PC-3 (cell line): ENCODE measurements at regions not wholly inside any gene's neighbourhood (a gene's known extent, or its start where the extent isn't known, plus 50 kb on each side); places are given as distances from the start of the nearest gene placed in this dataset.
"Not testable (repeated sequence)": the region's sequence is repeated elsewhere in the genome, so short reads cannot be mapped to it uniquely, and the experiment has no call there.

Experiments used
- ATAC-seq: fragments of 200-7000 bp; cut with Tn5 transposase; 2 replicates; pipeline ENCODE4 v1.9.1; 2020; ENCODE audit warnings: mild to moderate bottlenecking, moderate library complexity
- BruUV-seq: library from RNA; stranded (reverse); fragments of 400-500 nt; replicated peaks from 2 replicates; lab custom pipeline; 2021; lab: Mats Ljungman, UMichigan
- CTCF ChIA-PET: fragments of 300-600 bp; sonication (Branson Sonifier 250); formaldehyde crosslinking; loops from one replicate; lab custom pipeline; 2022; ENCODE audit warnings: antibody characterized with exemption; lab: Charles Lee
- POLR2A ChIA-PET: fragments of 300-600 bp; sonication (Branson Sonifier 250); formaldehyde crosslinking; loops from one replicate; lab custom pipeline; 2022; ENCODE audit warnings: antibody characterized with exemption; ENCODE audit not compliant: unreplicated experiment; lab: Charles Lee
- DNase-seq: peaks from one replicate; pipeline ENCODE4 v3.0.0-alpha.2; 2015
- H2AFZ ChIP-seq: fragments of 300-600 bp; sonication (generic); 2 replicates; pipeline ENCODE4 v1.6.0; 2016; ENCODE audit warnings: antibody characterized with exemption, low read length
- H3F3A ChIP-seq: fragments of 300-600 bp; sonication (generic); one replicate; pipeline ENCODE4 v1.6.0; 2017; ENCODE audit warnings: antibody characterized with exemption, low read length, control low read depth, mild to moderate bottlenecking; ENCODE audit not compliant: unreplicated experiment
- H3K27ac ChIP-seq: fragments of 300-600 bp; sonication (generic); 2 replicates; pipeline ENCODE4 v1.5.1; 2016; ENCODE audit warnings: mild to moderate bottlenecking, low read length
- H3K27me3 ChIP-seq: fragments of 300-600 bp; sonication (generic); 2 replicates; pipeline ENCODE4 v1.6.1; 2016; ENCODE audit warnings: low read length, mixed read lengths
- H3K36me3 ChIP-seq: fragments of 300-600 bp; sonication (generic); 2 replicates; pipeline ENCODE4 v1.6.1; 2016; ENCODE audit warnings: low read depth, mixed run types, low read length, mixed read lengths
- H3K4me1 ChIP-seq: fragments of 300-600 bp; sonication (generic); 2 replicates; pipeline ENCODE4 v1.5.1; 2016; ENCODE audit warnings: low read length; ENCODE audit not compliant: insufficient read depth
- H3K4me2 ChIP-seq: fragments of 300-600 bp; sonication (generic); 2 replicates; pipeline ENCODE4 v1.6.0; 2016; ENCODE audit warnings: low read length
- H3K4me3 ChIP-seq: fragments of 300-600 bp; sonication (generic); 2 replicates; pipeline ENCODE4 v1.5.1; 2016; ENCODE audit warnings: mild to moderate bottlenecking, low read length, mixed read lengths
- H3K79me2 ChIP-seq: fragments of 300-600 bp; sonication (generic); 2 replicates; pipeline ENCODE4 v1.6.1; 2017; ENCODE audit warnings: low read length, mixed read lengths
- H3K9ac ChIP-seq: fragments of 300-600 bp; sonication (generic); 2 replicates; pipeline ENCODE4 v1.6.0; 2016; ENCODE audit warnings: mild to moderate bottlenecking, low read length
- H3K9me2 ChIP-seq: fragments of 300-600 bp; sonication (generic); replicated peaks from 2 replicates; pipeline ENCODE4 v1.6.1; 2016; ENCODE audit warnings: mixed run types, low read length, mixed read lengths
- H3K9me3 ChIP-seq: fragments of 300-600 bp; sonication (generic); 2 replicates; pipeline ENCODE4 v1.6.1; 2016; ENCODE audit warnings: low read length, mixed read lengths
- H4K20me1 ChIP-seq: fragments of 300-600 bp; sonication (generic); 2 replicates; pipeline ENCODE4 v1.6.1; 2016; ENCODE audit warnings: low read length, mixed read lengths
- EZH2 ChIP-seq: fragments of 300-600 bp; sonication (generic); IDR thresholded peaks from one replicate; pipeline ENCODE4 v1.6.1; 2017; ENCODE audit warnings: antibody characterized with exemption, mild to moderate bottlenecking, low read length; ENCODE audit not compliant: unreplicated experiment
- EZH2phosphoT487 ChIP-seq: fragments of 300-600 bp; sonication (generic); IDR thresholded peaks from 2 replicates; pipeline ENCODE4 v1.6.1; 2018; ENCODE audit warnings: mild to moderate bottlenecking, antibody characterized with exemption, low read length, borderline replicate concordance
- intact Hi-C: fragments of 100-400 bp; cut with micrococcal nuclease; formaldehyde crosslinking; loops from 2 replicates; pipeline ENCODE4 v1.9.0; 2023
- TF ChIP-seq, protein P1 (sequence below): fragments of 300-600 bp; sonication (generic); conservative IDR thresholded peaks from 2 replicates; pipeline ENCODE4 v1.5.1; 2017; ENCODE audit warnings: antibody characterized with exemption, low read depth, mild to moderate bottlenecking, low read length

DNA sequence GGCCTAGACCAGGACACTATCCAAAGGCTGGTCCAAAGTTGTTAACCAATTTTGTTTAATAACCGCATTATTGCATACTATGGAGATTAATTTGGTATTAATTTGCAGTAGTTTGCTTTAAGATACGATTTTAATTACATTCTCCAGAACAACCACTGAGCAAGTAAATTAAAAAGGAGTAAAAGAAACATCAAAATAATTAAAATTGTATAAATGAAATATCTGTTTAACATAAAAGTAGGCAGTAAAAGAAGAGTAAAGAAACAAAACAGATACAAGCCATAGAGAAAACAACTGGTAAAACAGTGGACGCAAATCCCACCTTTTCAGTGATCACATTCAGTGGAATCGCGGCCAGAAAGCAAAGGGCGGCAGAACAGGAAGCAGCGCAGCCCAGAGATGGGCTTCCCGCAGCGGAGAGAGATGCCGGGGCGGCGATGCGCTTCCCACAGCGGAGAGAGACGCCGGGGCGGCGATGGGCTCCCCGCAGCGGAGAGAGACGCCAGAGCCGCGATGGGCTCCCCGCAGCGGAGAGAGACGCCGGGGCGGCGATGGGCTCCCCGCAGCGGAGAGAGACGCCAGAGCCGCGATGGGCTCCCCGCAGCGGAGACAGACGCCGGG, 176.8 kb downstream of the RTP5 start:
- Histone ChIP-seq H3K79me2 (no peaks in the 10 kb centered on the region), H3K4me3 (no peak overlapping the region), H3K4me1 (no peaks in the 10 kb centered on the region), H3K27ac (no peak overlapping the region), H3K9me2 (no peaks in the 10 kb centered on the region), H3K4me2 (no peak overlapping the region), H3K36me3 (no peaks in the 10 kb centered on the region), H3K9me3 (no peaks in the 10 kb centered on the region), H3K9ac (no peak overlapping the region), H3K27me3 (peaks cover 6% of the 10 kb centered on the region; the same call in 1 of the 2 replicates), H3F3A (no peaks in the 10 kb centered on the region), H2AFZ (no peak overlapping the region), H4K20me1 (no peaks in the 10 kb centered on the region)
- CTCF ChIA-PET = no interaction called here
- intact Hi-C loops = no loop called here
- ATAC-seq (no peak), DNase-seq (no peak)
- POLR2A ChIA-PET = no interaction called here
- BruUV-seq = no TSS peak
- TF ChIP-seq EZH2phosphoT487 (no peak), EZH2 (no peak)
- TF ChIP-seq, protein P1, sequence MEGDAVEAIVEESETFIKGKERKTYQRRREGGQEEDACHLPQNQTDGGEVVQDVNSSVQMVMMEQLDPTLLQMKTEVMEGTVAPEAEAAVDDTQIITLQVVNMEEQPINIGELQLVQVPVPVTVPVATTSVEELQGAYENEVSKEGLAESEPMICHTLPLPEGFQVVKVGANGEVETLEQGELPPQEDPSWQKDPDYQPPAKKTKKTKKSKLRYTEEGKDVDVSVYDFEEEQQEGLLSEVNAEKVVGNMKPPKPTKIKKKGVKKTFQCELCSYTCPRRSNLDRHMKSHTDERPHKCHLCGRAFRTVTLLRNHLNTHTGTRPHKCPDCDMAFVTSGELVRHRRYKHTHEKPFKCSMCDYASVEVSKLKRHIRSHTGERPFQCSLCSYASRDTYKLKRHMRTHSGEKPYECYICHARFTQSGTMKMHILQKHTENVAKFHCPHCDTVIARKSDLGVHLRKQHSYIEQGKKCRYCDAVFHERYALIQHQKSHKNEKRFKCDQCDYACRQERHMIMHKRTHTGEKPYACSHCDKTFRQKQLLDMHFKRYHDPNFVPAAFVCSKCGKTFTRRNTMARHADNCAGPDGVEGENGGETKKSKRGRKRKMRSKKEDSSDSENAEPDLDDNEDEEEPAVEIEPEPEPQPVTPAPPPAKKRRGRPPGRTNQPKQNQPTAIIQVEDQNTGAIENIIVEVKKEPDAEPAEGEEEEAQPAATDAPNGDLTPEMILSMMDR = no peak

DNA sequence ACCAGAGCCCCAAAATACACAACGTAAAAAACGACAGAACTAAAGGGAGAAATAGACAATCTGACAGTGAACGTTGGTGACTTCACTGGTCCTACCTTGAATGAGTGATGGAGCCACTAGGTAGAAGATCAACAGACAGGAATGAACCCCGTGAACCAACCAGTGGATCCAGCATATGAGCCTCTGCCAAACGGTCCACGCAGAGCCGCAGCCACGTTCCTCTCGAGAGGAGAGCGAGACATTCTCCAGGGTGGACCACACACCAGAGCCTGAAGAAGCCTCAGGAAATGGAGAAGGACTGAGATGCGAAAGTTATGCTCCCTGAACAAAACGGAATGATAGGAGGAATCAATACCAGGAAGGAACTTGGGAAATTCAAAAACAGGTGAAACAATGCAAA, 178.4 kb downstream of the RTP5 start:
- H3K36me3 ChIP-seq = no peaks in the 10 kb centered on the region
- DNase-seq = no peak
- ATAC-seq = no peak
- POLR2A ChIA-PET = no interaction called here
- no peak overlapping the region for H3K27ac ChIP-seq
- CTCF ChIA-PET = no interaction called here
- H3K4me3 ChIP-seq = no peak overlapping the region
- H2AFZ ChIP-seq = no peak overlapping the region
- no peaks in the 10 kb centered on the region for H3F3A ChIP-seq
- H3K9ac ChIP-seq = no peak overlapping the region
- peaks cover 8% of the 10 kb centered on the region for H3K27me3 ChIP-seq
- no peaks in the 10 kb centered on the region for H3K9me2 ChIP-seq
- H3K4me1 ChIP-seq = no peaks in the 10 kb centered on the region
- no peak overlapping the region for H3K4me2 ChIP-seq
- H3K9me3 ChIP-seq = no peaks in the 10 kb centered on the region
- intact Hi-C loops = no loop called here
- TF ChIP-seq EZH2 = no peak
- TF ChIP-seq, protein P1 = no peak
- no peak for TF ChIP-seq EZH2phosphoT487
- no peaks in the 10 kb centered on the region for H4K20me1 ChIP-seq
- BruUV-seq = no TSS peak
- no peaks in the 10 kb centered on the region for H3K79me2 ChIP-seq

DNA sequence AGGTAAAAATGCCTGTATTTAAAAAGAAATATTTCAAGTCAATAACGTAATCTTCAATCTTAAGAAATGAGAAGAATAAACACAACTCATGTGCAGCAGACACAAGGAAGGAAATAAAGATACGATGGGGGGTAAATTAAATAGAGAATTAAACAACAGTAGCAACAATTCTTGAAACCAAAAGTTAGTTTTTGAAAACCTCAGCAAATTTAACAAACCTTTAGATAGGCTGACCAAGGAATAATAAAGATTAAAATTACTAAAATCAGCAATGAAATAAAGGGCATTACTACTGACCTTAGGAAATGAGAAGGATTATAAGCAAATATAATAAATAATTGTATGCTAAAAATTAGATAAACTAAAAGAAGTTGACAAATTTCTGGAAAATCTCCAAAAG, 178.9 kb downstream of the RTP5 start:
- Histone ChIP-seq H3K4me3 (no peak overlapping the region), H3K4me1 (no peaks in the 10 kb centered on the region), H3K27me3 (peaks cover 12% of the 10 kb centered on the region), H3K9ac (no peak overlapping the region), H4K20me1 (no peaks in the 10 kb centered on the region), H2AFZ (no peak overlapping the region), H3K36me3 (no peaks in the 10 kb centered on the region), H3F3A (no peaks in the 10 kb centered on the region), H3K27ac (no peak overlapping the region), H3K9me2 (no peaks in the 10 kb centered on the region), H3K4me2 (no peak overlapping the region), H3K9me3 (no peaks in the 10 kb centered on the region), H3K79me2 (no peaks in the 10 kb centered on the region)
- ATAC-seq (no peak), DNase-seq (no peak)
- POLR2A ChIA-PET = no interaction called here
- intact Hi-C loops = no loop called here
- TF ChIP-seq, protein P1 = no peak
- TF ChIP-seq EZH2 (no peak), EZH2phosphoT487 (no peak)
- no TSS peak for BruUV-seq
- CTCF ChIA-PET = no interaction called here

DNA sequence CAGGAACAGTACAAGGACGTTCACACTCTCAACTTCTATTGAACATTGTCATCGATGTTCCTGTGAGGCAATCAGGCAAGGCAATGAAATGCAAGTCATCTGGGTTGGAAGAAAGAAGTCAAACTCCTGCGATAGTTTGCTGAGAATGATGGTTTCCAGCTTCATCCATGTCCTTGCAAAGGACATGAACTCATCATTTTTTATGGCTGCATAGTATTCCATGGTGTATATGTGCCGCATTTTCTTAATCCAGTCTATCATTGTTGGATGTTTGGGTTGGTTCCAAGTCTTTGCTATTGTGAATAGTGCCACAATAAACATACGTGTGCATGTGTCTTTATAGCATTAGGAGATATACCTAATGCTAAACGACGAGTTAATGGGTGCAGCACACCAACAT, 180.0 kb downstream of the RTP5 start:
- H3K4me1 ChIP-seq, H3K9ac ChIP-seq, H3K79me2 ChIP-seq, POLR2A ChIA-PET, intact Hi-C loops, H3K36me3 ChIP-seq, DNase-seq, H4K20me1 ChIP-seq, CTCF ChIA-PET, BruUV-seq, H3K9me3 ChIP-seq, ATAC-seq, H3K4me2 ChIP-seq, H3K4me3 ChIP-seq, H2AFZ ChIP-seq, H3K9me2 ChIP-seq, H3F3A ChIP-seq, H3K27ac ChIP-seq: not testable (repeated sequence)
- H3K27me3 ChIP-seq = peaks cover 21% of the 10 kb centered on the region
